GM18873 (cell line): ENCODE measurements at regions not wholly inside any gene's neighbourhood (a gene's known extent, or its start where the extent isn't known, plus 50 kb on each side); places are given as distances from the start of the nearest gene placed in this dataset.
"Not testable (repeated sequence)": the region's sequence is repeated elsewhere in the genome, so short reads cannot be mapped to it uniquely, and the experiment has no call there.

ENCODE experiments used
- ATAC-seq: cut with Tn5 transposase; IDR thresholded peaks from one replicate; pipeline ENCODE4 v1.9.1; 2021; ENCODE audit warnings: mild to moderate bottlenecking, moderate library complexity, moderate number of reproducible peaks; ENCODE audit not compliant: unreplicated experiment, low FRiP score

GRCh38 chr5:99099691-99100090 lies 170.9 kb upstream of the CHD1 start:
- ATAC-seq = no peak

GRCh38 chr5:99089822-99090549 lies 161.2 kb upstream of the CHD1 start:
- no peak for ATAC-seq

- no peak for ATAC-seq
These were observed 159.5 kb upstream of the CHD1 start for GRCh38 chr5:99088309-99088708.

GRCh38 chr5:99083197-99083596 lies 154.4 kb upstream of the CHD1 start:
- ATAC-seq = no peak

- no peak for ATAC-seq
These were observed 152.9 kb upstream of the CHD1 start for GRCh38 chr5:99081711-99082110.

- ATAC-seq = peak; percentile 86
These were observed 148.2 kb upstream of the CHD1 start for GRCh38 chr5:99076723-99077640.

- no peak for ATAC-seq
These were observed 144.0 kb upstream of the CHD1 start for GRCh38 chr5:99072846-99073245.

GRCh38 chr5:99070822-99071221 lies 142.0 kb upstream of the CHD1 start:
- ATAC-seq = no peak

GRCh38 chr5:99070362-99070761 lies 141.6 kb upstream of the CHD1 start:
- no peak for ATAC-seq

GRCh38 chr5:99068944-99069650 lies 140.3 kb upstream of the CHD1 start:
- ATAC-seq = peak; percentile 72

- ATAC-seq = no peak
These were observed 134.9 kb upstream of the CHD1 start for GRCh38 chr5:99063737-99064136.

- no peak for ATAC-seq
These were observed 132.9 kb upstream of the CHD1 start for GRCh38 chr5:99061711-99062110.

GRCh38 chr5:99061299-99061698 lies 132.5 kb upstream of the CHD1 start:
- no peak for ATAC-seq

- ATAC-seq = no peak
These were observed 131.8 kb upstream of the CHD1 start for GRCh38 chr5:99060306-99061261.

- peak; percentile 64 for ATAC-seq
These were observed 130.9 kb upstream of the CHD1 start for GRCh38 chr5:99059685-99060084.

- no peak for ATAC-seq
These were observed 129.7 kb upstream of the CHD1 start for GRCh38 chr5:99058466-99058865.

GRCh38 chr5:99054972-99055371 lies 126.2 kb upstream of the CHD1 start:
- ATAC-seq = no peak

GRCh38 chr5:99045871-99046270 lies 117.1 kb upstream of the CHD1 start:
- ATAC-seq = no peak

- ATAC-seq = not testable (repeated sequence)
These were observed 114.5 kb upstream of the CHD1 start for GRCh38 chr5:99043257-99043656.

- no peak for ATAC-seq
These were observed 108.9 kb upstream of the CHD1 start for GRCh38 chr5:99037668-99038067.
